ENCODE measurements at regions not wholly inside any gene's neighbourhood (a gene's known extent, or its start where the extent isn't known, plus 50 kb on each side); places are given as distances from the start of the nearest gene placed in this dataset.

- no peak for TF ChIP-seq CTCF (IDR thresholded peaks at IDR 0.05)
- no peak for ATAC-seq (ENCODE audit: insufficient number of reproducible peaks, low FRiP score, low read depth)
- Histone ChIP-seq H3K4me1 (ENCODE audit: control insufficient read depth in 1 of 2, low read depth in 2 of 2) (peaks cover 0 to 7% of the 10 kb centered on the region in 2 donors), H3K9me3 (no peaks in the 10 kb centered on the region), H3K27me3 (replicated peaks; ENCODE audit: insufficient read depth) (no peaks in the 10 kb centered on the region), H3K36me3 (no peaks in the 10 kb centered on the region), H3K4me3 (no peak overlapping the region), H3K27ac (no peak overlapping the region)
- no peak for DNase-seq (ENCODE audit: low spot score)
Observed at GRCh38 chr1:42052072-42052699, 101.0 kb upstream of the GUCA2B start.

GRCh38 chr1:42047508-42047880 is 105.7 kb upstream of the GUCA2B start:
- DNase-seq (ENCODE audit: low spot score) = no peak
- ATAC-seq (ENCODE audit: insufficient number of reproducible peaks, low FRiP score, low read depth) = no peak
- no peaks in the 10 kb centered on the region for H3K9me3 ChIP-seq
- no peak overlapping the region for H3K27ac ChIP-seq
- H3K4me3 ChIP-seq = no peak overlapping the region
- peaks cover 0 to 5% of the 10 kb centered on the region in 2 donors for H3K4me1 ChIP-seq (ENCODE audit: control insufficient read depth in 1 of 2, low read depth in 2 of 2)
- TF ChIP-seq CTCF (IDR thresholded peaks at IDR 0.05) = no peak
- H3K36me3 ChIP-seq = no peaks in the 10 kb centered on the region
- no peaks in the 10 kb centered on the region for H3K27me3 ChIP-seq (replicated peaks; ENCODE audit: insufficient read depth)

GRCh38 chr1:42046761-42047507 is 106.3 kb upstream of the GUCA2B start:
- no peak for TF ChIP-seq CTCF (IDR thresholded peaks at IDR 0.05)
- Histone ChIP-seq H3K9me3 (no peaks in the 10 kb centered on the region), H3K4me3 (no peak overlapping the region), H3K27me3 (replicated peaks; ENCODE audit: insufficient read depth) (no peaks in the 10 kb centered on the region), H3K4me1 (ENCODE audit: control insufficient read depth in 1 of 2, low read depth in 2 of 2) (no peaks in the 10 kb centered on the region), H3K36me3 (no peaks in the 10 kb centered on the region), H3K27ac (no peak overlapping the region)
- ATAC-seq (ENCODE audit: insufficient number of reproducible peaks, low FRiP score, low read depth) (no peak), DNase-seq (ENCODE audit: low spot score) (no peak)

- no peaks in the 10 kb centered on the region for H3K27me3 ChIP-seq (replicated peaks; ENCODE audit: insufficient read depth)
- ATAC-seq (ENCODE audit: insufficient number of reproducible peaks, low FRiP score, low read depth) (no peak), DNase-seq (ENCODE audit: low spot score) (no peak)
- H3K4me3 ChIP-seq = no peak overlapping the region
- no peak for TF ChIP-seq CTCF (IDR thresholded peaks at IDR 0.05)
- no peaks in the 10 kb centered on the region for H3K36me3 ChIP-seq
- no peak overlapping the region for H3K27ac ChIP-seq
- no peaks in the 10 kb centered on the region for H3K9me3 ChIP-seq
- no peaks in the 10 kb centered on the region for H3K4me1 ChIP-seq (ENCODE audit: control insufficient read depth in 1 of 2, low read depth in 2 of 2)
Observed at GRCh38 chr1:42044346-42044745, 108.9 kb upstream of the GUCA2B start.

GRCh38 chr1:42043811-42044210 is 109.4 kb upstream of the GUCA2B start:
- Histone ChIP-seq H3K27ac (no peak overlapping the region), H3K27me3 (replicated peaks; ENCODE audit: insufficient read depth) (no peaks in the 10 kb centered on the region), H3K4me3 (no peak overlapping the region), H3K4me1 (ENCODE audit: control insufficient read depth in 1 of 2, low read depth in 2 of 2) (no peaks in the 10 kb centered on the region), H3K9me3 (no peaks in the 10 kb centered on the region), H3K36me3 (no peaks in the 10 kb centered on the region)
- DNase-seq (ENCODE audit: low spot score) (no peak), ATAC-seq (ENCODE audit: insufficient number of reproducible peaks, low FRiP score, low read depth) (no peak)
- TF ChIP-seq CTCF (IDR thresholded peaks at IDR 0.05) = no peak
